ENCODE measurements at regions not wholly inside any gene's neighbourhood (a gene's known extent, or its start where the extent isn't known, plus 50 kb on each side); places are given as distances from the start of the nearest gene placed in this dataset.

DNA sequence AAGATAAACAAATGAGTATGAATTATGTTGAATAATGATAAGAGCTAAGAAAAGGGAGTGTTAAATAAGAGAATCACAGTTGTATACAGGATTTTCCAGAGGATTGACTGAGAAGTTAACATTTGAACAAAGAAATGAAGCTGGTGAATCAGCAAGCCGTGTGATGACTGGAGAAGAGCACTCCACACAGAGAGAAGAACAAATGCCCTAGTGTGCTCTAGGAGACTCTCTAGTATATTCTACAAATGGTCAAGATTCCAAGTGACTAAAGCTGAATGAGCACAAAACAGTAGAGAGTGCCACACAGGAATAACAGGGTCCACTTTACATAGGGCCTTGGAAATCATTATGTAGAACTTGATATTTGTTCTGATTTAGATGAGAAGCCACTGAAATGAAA is 587.1 kb upstream of the ATXN7L3B start:
- Histone ChIP-seq H3K27ac (no peak overlapping the region), H3K4me3 (no peak overlapping the region), H3K36me3 (no peaks in the 10 kb centered on the region), H3K9me3 (no peaks in the 10 kb centered on the region), H3K27me3 (no peaks in the 10 kb centered on the region), H3K4me1 (no peaks in the 10 kb centered on the region)
- 52 to 70% methylated on average over 1 of the region's 1 CpG for WGBS, 2 donors
- intact Hi-C loops (cut with DNase I): no loop called here
- TF ChIP-seq POLR2AphosphoS5 (IDR thresholded peaks at IDR 0.05) (no peak), POLR2A (IDR thresholded peaks at IDR 0.05) (no peak), EP300 (IDR thresholded peaks at IDR 0.05) (no peak)
- TF ChIP-seq, protein P1, sequence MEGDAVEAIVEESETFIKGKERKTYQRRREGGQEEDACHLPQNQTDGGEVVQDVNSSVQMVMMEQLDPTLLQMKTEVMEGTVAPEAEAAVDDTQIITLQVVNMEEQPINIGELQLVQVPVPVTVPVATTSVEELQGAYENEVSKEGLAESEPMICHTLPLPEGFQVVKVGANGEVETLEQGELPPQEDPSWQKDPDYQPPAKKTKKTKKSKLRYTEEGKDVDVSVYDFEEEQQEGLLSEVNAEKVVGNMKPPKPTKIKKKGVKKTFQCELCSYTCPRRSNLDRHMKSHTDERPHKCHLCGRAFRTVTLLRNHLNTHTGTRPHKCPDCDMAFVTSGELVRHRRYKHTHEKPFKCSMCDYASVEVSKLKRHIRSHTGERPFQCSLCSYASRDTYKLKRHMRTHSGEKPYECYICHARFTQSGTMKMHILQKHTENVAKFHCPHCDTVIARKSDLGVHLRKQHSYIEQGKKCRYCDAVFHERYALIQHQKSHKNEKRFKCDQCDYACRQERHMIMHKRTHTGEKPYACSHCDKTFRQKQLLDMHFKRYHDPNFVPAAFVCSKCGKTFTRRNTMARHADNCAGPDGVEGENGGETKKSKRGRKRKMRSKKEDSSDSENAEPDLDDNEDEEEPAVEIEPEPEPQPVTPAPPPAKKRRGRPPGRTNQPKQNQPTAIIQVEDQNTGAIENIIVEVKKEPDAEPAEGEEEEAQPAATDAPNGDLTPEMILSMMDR (IDR thresholded peaks at IDR 0.05): no peak
- no peak for DNase-seq

DNA sequence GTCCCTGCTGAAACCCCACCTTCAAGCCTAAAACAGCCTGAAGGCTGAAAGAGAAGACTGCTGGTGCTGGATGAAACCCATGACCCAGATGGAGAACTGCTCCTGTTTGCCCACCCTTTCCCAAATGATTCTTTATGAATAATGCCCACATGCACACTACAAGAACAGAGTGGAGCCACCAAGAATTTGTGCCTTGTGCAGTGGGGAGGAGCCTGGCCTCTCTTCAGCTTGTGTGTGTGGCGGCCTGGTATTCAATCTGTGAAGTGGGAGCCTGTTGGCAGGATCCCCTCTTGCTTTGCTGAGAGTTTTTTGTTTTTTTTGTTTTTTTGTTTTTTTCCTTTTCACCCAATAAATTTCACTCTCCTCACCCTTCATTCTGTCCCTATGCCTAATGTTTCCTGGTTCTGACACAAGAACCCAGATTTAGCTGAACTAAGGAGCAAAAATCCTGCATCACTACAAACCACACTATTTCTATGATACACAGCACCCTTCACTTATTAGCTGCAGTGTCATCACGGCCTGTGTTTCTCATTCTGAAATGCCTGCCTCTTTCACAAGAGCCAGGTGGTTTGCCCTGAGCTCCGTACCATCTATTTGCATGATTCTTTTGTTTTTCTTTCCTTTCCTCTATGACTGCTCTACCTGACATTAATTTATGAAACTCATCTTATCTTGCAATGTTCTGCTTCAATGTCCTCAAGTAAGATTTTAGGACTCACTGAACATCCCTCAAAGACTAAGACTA is 585.5 kb upstream of the ATXN7L3B start:
- H3K36me3 ChIP-seq: no peaks in the 10 kb centered on the region
- DNase-seq: no peak
- no peak overlapping the region for H3K4me3 ChIP-seq
- no peaks in the 10 kb centered on the region for H3K9me3 ChIP-seq
- TF ChIP-seq, protein P1 (IDR thresholded peaks at IDR 0.05): no peak
- H3K27me3 ChIP-seq: no peaks in the 10 kb centered on the region
- 68 to 83% methylated on average over 3 of the region's 3 CpGs for WGBS, 2 donors
- H3K4me1 ChIP-seq: no peaks in the 10 kb centered on the region
- no peak overlapping the region for H3K27ac ChIP-seq
- intact Hi-C loops (cut with DNase I): no loop called here

DNA sequence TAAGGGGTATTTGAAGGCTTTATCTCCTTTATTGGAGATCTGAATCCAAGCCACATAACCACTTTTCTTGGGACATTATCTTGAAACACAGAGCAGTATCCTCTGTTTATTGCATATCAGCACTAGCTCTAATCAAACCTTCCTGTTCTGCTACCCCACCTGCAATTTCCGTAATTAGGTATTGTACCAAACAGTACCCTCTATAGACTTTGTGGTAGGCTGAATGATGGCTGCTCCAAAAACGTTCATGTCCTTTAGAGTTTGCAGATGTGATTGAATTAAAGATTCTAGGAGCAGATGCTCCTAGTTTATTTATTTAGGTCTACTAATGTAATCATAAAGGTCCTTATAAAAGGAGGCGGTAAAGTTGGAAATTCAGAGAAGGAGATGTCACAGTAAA is 573.0 kb upstream of the ATXN7L3B start:
- Histone ChIP-seq H3K36me3 (no peaks in the 10 kb centered on the region), H3K9me3 (no peaks in the 10 kb centered on the region), H3K4me3 (no peak overlapping the region), H3K27ac (no peak overlapping the region), H3K4me1 (no peaks in the 10 kb centered on the region), H3K27me3 (no peaks in the 10 kb centered on the region)
- intact Hi-C loops (cut with DNase I): no loop called here
- TF ChIP-seq POLR2AphosphoS5 (IDR thresholded peaks at IDR 0.05) (no peak), POLR2A (IDR thresholded peaks at IDR 0.05) (no peak), EP300 (IDR thresholded peaks at IDR 0.05) (no peak)
- TF ChIP-seq, protein P1 (IDR thresholded peaks at IDR 0.05): no peak
- WGBS, 2 donors: 63 to 67% methylated on average over 3 of the region's 3 CpGs
- DNase-seq: no peak

DNA sequence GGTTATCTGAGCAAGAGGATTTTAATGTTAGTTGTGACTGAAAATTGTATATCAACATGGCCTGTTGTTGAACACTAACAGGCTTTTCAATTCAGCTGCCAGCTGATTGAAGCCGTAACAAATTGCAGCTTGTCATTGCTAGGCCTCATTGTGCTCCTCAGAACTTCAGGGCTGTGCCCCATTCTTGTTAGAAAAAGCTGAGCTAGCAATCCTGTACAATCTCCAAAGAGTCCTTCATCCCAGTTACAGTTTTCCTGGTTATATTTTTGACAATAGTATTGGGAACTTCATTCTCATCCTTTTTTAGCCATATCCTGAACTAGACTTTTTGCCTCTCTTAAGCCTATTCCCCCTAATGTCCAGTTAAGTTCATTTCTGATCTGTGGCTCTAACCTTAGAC is 564.1 kb upstream of the ATXN7L3B start:
- Histone ChIP-seq H3K9me3 (no peaks in the 10 kb centered on the region), H3K27ac (no peak overlapping the region), H3K27me3 (no peaks in the 10 kb centered on the region), H3K4me3 (no peak overlapping the region), H3K4me1 (no peaks in the 10 kb centered on the region), H3K36me3 (no peaks in the 10 kb centered on the region)
- intact Hi-C loops (cut with DNase I): no loop called here
- DNase-seq: no peak
- no peak for TF ChIP-seq EP300 (IDR thresholded peaks at IDR 0.05)
- 77 to 78% methylated on average over 1 of the region's 1 CpG for WGBS, 2 donors

DNA sequence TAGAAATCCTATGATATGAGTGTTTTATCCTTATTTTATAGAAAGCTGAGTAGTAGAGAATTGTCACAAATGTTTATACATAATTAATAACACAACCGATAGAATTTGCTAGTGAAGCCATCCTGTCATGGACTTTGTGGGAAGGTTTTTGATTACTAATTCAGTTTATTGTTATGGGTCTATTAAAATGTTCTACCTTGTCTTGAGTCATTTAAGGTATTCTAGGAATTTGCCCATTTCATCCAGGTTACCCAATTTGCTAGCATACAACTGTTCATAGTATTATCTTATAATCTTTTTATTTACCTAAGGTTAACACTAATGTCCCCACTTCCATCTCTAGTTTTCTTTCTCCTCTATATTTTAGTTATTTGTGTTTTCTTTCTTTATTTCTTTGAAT is 553.1 kb upstream of the ATXN7L3B start:
- no peak overlapping the region for H3K27ac ChIP-seq
- H3K4me3 ChIP-seq: no peak overlapping the region
- no peaks in the 10 kb centered on the region for H3K27me3 ChIP-seq
- no peaks in the 10 kb centered on the region for H3K4me1 ChIP-seq
- DNase-seq: no peak
- WGBS, 2 donors: 91 to 100% methylated on average over 1 of the region's 1 CpG
- H3K9me3 ChIP-seq: no peaks in the 10 kb centered on the region
- no peaks in the 10 kb centered on the region for H3K36me3 ChIP-seq
- TF ChIP-seq, protein P1 (IDR thresholded peaks at IDR 0.05): no peak
- no peak for TF ChIP-seq POLR2AphosphoS5 (IDR thresholded peaks at IDR 0.05)
- intact Hi-C loops (cut with DNase I): no loop called here
